Adrenal gland (tissue), 9 donors: ENCODE measurements at regions not wholly inside any gene's neighbourhood (a gene's known extent, or its start where the extent isn't known, plus 50 kb on each side); places are given as distances from the start of the nearest gene placed in this dataset.
"Not testable (repeated sequence)": the region's sequence is repeated elsewhere in the genome, so short reads cannot be mapped to it uniquely, and the experiment has no call there.

Experiments
- DNase-seq, 7 donors: peaks; one replicate each; pipeline ENCODE4 v3.0.0-alpha.2; 2019 to 2020
- H3K27ac ChIP-seq, 5 donors: fragments of 200-600 bp; sonication (generic) in 4 of 5; 1 replicate in 3 of 5; 2 replicates in 2 of 5; pipeline versions ENCODE4 v1.5.1 to v1.8.0; 2016 to 2020; ENCODE audit warnings: mild to moderate bottlenecking in 1 of 5
- H3K27me3 ChIP-seq: fragments of 200-600 bp; 2 replicates; pipeline ENCODE4 v1.8.0; 2021
- H3K36me3 ChIP-seq, 2 donors: fragments of 200-600 bp; replicated peaks in 1 of 2; 1 replicate in 1 of 2; 2 replicates in 1 of 2; pipeline versions ENCODE4 v1.5.1 to v1.8.0; 2018 to 2022
- H3K4me1 ChIP-seq, 2 donors: fragments of 200-600 bp; replicated peaks in 1 of 2; 1 replicate in 1 of 2; 2 replicates in 1 of 2; pipeline versions ENCODE4 v1.5.1 to v1.8.0; 2018 to 2021
- H3K4me3 ChIP-seq, 4 donors: fragments of 200-600 bp; sonication (generic) in 3 of 4; one replicate each; pipeline ENCODE4 v1.5.1; 2016 to 2018
- H3K9me3 ChIP-seq, 3 donors: fragments of 200-600 bp; sonication (generic) in 1 of 3; replicated peaks in 1 of 3; 1 replicate in 2 of 3; 2 replicates in 1 of 3; pipeline versions ENCODE4 v1.5.1 to v1.8.0; 2016 to 2021
- POLR2A ChIP-seq, 2 donors: fragments of 450-650 bp; IDR thresholded peaks; one replicate each; pipeline ENCODE4 v1.6.1; 2017; ENCODE audit warnings: antibody characterized with exemption in 2 of 2, mild to moderate bottlenecking in 2 of 2, moderate library complexity in 1 of 2
- WGBS, 4 donors: extraction: QIAGEN DNeasy Blood & Tissue Kit in 2 of 4; methylation state at CpG; one replicate each; pipeline versions ENCODE4 v1.1.5 to v1.1.7; 2013 to 2017; 5-methylcytosine and 5-hydroxymethylcytosine counted together
- intact Hi-C, 2 donors: fragments of 100-400 bp; cut with DNase I; formaldehyde crosslinking; loops; one replicate each; pipeline versions ENCODE4 v1.14.1 to v1.15.0; 2022 to 2023
- TF ChIP-seq, protein P1 (sequence below), 6 experiments: fragments of 450-650 bp in 4 of 6; fragments of 200-600 bp in 2 of 6; sonication (generic) in 1 of 6; IDR thresholded peaks; 1 replicate in 5 of 6; 2 replicates in 1 of 6; pipeline versions ENCODE4 v1.5.1 to v1.8.0; 2016 to 2021; ENCODE audit warnings: antibody characterized with exemption in 6 of 6, mild to moderate bottlenecking in 2 of 6, moderate library complexity in 1 of 6
- donor health status: healthy with polysubstance abuse.
- donor health status: Bipolar disorder and iron deficiency.
- donor health status: DM: yes; HTN: yes; CAD: no.
- donor health status: DM: no; HTN: no; CAD: no.
- donor health status: DM: no; HTN: no; CAD: no.

DNA sequence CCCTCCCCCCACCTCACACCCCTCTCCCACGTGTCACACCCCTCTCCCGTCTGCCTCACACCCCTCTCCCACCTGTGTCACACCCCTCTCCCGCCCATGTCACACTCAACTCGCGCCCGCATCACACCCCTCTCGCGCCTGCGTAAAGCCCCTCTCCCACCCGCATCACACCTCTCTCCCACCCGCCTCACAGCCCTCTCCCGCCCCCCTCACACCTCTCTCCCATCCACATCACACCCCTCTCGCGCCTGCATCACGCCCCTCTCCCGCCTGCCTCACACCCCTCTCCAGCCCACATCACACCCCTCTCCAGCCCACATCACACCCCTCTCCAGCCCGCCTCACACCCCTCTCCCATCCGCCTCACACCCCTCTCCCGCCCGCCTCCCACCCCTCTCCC, 173.5 kb upstream of the FOXD4L5 start:
- Histone ChIP-seq H3K27me3 (no peaks in the 10 kb centered on the region), H3K36me3 (no peaks in the 10 kb centered on the region), H3K27ac (no peak overlapping the region), H3K9me3 (no peaks in the 10 kb centered on the region), H3K4me3 (no peak overlapping the region), H3K4me1 (no peaks in the 10 kb centered on the region)
- 87 to 92% (median 91%) methylated on average over 19 to 20 of the region's 20 CpGs for WGBS, 4 donors
- TF ChIP-seq, protein P1, sequence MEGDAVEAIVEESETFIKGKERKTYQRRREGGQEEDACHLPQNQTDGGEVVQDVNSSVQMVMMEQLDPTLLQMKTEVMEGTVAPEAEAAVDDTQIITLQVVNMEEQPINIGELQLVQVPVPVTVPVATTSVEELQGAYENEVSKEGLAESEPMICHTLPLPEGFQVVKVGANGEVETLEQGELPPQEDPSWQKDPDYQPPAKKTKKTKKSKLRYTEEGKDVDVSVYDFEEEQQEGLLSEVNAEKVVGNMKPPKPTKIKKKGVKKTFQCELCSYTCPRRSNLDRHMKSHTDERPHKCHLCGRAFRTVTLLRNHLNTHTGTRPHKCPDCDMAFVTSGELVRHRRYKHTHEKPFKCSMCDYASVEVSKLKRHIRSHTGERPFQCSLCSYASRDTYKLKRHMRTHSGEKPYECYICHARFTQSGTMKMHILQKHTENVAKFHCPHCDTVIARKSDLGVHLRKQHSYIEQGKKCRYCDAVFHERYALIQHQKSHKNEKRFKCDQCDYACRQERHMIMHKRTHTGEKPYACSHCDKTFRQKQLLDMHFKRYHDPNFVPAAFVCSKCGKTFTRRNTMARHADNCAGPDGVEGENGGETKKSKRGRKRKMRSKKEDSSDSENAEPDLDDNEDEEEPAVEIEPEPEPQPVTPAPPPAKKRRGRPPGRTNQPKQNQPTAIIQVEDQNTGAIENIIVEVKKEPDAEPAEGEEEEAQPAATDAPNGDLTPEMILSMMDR (IDR thresholded peaks at IDR 0.05), result no peak
- TF ChIP-seq POLR2A (IDR thresholded peaks at IDR 0.05), result no peak
- DNase-seq, result no peak
- intact Hi-C loops, result no loop called here

DNA sequence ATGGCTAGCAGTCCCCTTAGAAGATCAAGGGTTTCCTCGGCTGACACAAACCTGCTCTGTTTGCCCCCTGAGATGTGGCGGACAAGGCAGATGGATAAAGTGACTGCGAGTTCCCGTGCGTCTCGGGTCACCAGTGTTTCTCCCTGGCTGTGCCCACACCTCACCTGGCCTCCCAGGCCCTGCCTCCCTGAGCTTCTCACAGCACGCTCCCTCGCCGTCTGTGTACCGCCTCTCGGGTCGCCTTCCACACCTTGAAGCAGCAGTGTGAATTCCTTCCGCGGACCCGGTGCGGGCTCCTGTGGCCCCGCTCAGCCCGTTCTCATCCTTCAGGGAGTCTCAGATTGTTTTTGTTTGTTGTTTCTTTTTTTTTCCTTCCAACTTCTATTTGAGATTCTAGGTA, 172.0 kb upstream of the FOXD4L5 start:
- DNase-seq, H3K4me1 ChIP-seq, H3K27ac ChIP-seq, H3K36me3 ChIP-seq, H3K27me3 ChIP-seq, intact Hi-C loops, H3K4me3 ChIP-seq, H3K9me3 ChIP-seq: not testable (repeated sequence)
- WGBS, 4 donors, result 88 to 91% (median 89%) methylated on average over 17 to 18 of the region's 18 CpGs

DNA sequence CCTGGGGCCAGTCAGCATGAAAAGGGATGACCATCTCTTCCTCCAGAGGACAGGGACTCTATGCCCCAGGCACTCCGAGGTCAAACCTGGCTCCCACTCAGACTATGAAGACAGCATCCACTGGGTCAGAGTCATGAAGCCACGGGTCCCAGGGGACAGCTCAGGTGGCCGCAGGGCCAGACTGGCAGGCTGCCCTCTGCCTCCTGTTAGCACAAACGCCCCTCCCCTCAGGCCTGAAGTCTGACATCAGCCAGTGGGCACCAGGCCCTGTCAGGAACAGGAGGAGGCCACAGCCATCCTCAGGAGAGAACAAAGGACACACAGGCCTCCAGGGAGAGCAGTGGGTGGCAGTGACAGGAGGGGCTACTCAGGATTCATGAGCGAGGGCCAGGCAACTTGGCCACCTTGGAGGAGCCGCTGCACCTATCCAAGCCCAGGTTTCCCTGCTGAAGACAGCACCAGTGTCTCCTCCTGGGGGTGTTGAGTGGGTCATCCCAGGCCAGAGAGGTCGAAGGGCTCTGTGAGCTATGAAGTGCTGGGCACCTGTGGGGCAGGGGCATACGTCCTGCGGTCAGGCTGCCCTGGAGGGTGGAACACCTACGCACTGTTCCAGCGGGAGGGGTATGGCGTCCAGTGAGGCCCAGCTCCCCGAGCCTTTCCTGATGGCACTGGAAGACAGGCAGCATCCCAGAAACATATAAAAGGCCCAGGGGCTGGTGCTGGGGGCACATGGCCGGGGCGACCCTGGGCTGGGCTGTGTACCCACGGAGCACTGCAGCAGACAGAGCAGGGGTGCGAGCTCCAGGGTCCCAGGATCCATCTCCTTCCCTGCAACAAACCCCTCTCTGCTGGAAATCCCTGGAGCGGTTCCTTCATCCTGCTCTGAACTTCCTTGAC, 171.0 kb upstream of the FOXD4L5 start:
- DNase-seq, H3K27ac ChIP-seq, H3K36me3 ChIP-seq, H3K27me3 ChIP-seq, intact Hi-C loops, H3K4me3 ChIP-seq, H3K4me1 ChIP-seq, H3K9me3 ChIP-seq: not testable (repeated sequence)
- 72 to 94% (median 78%) methylated on average over 7 to 18 of the region's 18 CpGs for WGBS, 4 donors

DNA sequence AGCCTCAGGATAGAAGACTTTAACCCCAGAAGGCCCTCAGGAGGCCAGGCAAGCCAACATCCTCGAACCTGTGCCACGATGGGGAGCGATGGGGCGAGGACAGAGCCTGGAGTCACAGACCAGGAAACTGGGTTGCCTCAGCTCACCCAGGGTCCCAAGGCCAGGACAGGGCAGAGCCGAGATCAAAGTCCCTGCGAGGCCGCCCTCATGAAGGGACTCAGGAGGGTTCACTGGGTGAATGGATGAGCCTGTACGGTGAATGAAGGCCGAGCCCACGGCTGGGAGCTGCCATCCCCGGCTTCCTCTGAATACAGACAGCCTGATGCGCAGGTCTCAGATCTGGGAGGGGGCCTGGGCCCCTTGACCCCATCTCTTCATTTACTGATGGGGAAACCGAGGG, 170.1 kb upstream of the FOXD4L5 start:
- H3K36me3 ChIP-seq, intact Hi-C loops, DNase-seq, H3K27ac ChIP-seq, H3K9me3 ChIP-seq, H3K4me3 ChIP-seq, H3K27me3 ChIP-seq, H3K4me1 ChIP-seq: not testable (repeated sequence)
- 69 to 86% (median 75%) methylated on average over 6 to 13 of the region's 13 CpGs for WGBS, 4 donors

- H3K27ac ChIP-seq, intact Hi-C loops, H3K9me3 ChIP-seq, H3K4me3 ChIP-seq, H3K4me1 ChIP-seq, H3K27me3 ChIP-seq, H3K36me3 ChIP-seq, DNase-seq: not testable (repeated sequence)
- WGBS, 4 donors, result 20 to 83% (median 80%) methylated on average over 1 to 13 of the region's 13 CpGs
These were observed 169.7 kb upstream of the FOXD4L5 start for GRCh38 chr9:65454666-65455065.

DNA sequence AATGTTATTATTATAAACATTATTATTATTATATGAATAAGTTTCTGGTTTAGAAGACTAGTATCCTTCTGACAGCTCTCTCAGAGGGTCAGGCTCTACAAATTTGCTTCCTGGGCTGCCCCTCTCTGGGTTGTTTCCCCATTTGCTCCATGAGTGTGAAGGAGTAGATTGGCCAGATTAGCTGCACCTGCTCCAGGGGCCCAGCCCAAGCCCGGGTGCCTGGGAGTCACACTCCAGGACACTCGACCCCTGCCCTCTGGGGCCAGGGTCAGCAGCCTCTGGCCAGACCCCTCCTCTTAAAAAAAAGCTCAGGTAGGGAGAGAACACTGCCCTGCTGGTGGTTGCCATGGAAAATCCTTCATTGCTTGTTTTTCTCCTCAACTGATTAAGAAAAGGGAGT, 169.0 kb upstream of the FOXD4L5 start:
- H3K4me1 ChIP-seq, intact Hi-C loops, DNase-seq, H3K27ac ChIP-seq, H3K4me3 ChIP-seq, H3K27me3 ChIP-seq, H3K36me3 ChIP-seq, H3K9me3 ChIP-seq: not testable (repeated sequence)
- WGBS, 4 donors, result 50 to 83% (median 58%) methylated on average over 1 to 2 of the region's 2 CpGs

- H3K36me3 ChIP-seq, H3K9me3 ChIP-seq, intact Hi-C loops, DNase-seq, H3K27ac ChIP-seq, H3K4me3 ChIP-seq, H3K4me1 ChIP-seq, H3K27me3 ChIP-seq: not testable (repeated sequence)
- 60 to 74% (median 63%) methylated on average over 3 to 12 of the region's 12 CpGs for WGBS, 4 donors
These were observed 165.0 kb upstream of the FOXD4L5 start for GRCh38 chr9:65449886-65450610.
